GM21529 (cell line): ENCODE measurements at regions not wholly inside any gene's neighbourhood (a gene's known extent, or its start where the extent isn't known, plus 50 kb on each side); places are given as distances from the start of the nearest gene placed in this dataset.

ENCODE experiments used
- ATAC-seq: cut with Tn5 transposase; IDR thresholded peaks from one replicate; pipeline ENCODE4 v1.9.1; 2021; ENCODE audit not compliant: unreplicated experiment

DNA sequence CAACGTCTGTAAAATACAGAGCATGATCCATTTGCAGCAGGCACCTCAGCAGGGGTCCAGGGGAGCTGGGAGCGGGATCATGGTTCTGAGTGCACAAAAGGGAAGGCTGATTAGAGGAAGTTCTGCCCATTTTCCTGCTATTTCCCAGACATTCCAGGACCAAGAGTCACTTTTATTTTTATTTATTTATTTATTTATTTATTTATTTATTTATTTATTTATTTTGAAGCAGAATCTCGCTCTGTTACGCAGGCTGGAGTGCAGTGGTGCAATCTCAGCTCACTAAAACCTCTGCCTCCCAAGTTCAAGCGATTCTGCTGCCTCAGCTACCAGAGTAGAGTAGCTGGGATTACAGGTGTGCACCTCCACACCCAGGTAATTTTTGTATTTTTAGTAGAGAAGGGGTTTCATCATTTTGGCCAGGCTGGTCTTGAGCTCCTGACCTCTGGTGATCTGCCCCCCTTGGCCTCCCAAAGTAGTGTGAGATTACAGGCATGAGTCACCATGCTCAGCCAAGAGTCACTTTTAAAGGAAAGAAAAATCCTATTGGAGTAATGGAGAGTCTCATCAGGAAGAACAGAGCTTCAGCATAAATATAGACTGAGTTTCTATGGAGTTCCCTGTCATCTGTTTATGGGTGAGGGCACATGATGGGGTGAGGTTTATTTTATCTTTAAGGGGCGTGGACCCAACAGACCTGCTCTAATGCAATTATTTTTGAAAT lies 355.2 kb downstream of the HAPSTR1 start:
- ATAC-seq: no peak

DNA sequence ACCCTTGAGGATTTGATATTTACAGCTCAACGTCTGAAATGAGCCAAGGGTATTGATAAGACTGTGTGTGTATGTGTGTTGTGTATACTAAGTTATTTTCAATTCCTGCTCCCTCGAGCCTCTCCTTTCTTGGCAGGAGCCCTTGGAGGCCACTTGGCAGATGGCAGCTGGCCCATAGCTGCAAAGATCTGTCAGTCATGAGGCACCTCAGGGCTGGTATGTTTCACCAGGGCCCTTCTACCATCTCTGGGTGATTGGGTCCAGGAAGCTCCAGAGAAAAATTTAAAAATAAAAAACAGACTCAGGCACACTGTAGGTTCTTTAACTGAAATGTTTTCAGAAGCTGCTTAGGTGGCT lies 355.7 kb downstream of the HAPSTR1 start:
- no peak for ATAC-seq

DNA sequence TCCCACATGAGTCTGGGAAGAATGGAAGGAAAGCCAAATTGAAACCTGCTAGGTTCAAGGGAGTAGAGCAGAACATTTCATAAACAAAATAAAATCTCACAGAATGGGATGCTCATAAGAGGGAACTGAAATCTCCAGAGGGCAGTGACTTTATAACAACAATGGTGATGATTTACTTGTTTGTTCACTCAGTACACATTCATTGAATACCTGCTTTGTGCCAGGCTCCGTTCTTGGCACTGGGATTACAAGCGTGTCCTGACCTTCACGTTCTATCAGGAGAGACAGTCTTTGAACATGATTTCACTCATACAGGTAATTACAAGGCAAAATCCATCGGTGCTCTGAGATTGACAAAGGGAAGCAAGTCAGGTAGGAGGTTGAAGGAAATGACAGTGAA lies 356.3 kb downstream of the HAPSTR1 start:
- ATAC-seq: no peak

DNA sequence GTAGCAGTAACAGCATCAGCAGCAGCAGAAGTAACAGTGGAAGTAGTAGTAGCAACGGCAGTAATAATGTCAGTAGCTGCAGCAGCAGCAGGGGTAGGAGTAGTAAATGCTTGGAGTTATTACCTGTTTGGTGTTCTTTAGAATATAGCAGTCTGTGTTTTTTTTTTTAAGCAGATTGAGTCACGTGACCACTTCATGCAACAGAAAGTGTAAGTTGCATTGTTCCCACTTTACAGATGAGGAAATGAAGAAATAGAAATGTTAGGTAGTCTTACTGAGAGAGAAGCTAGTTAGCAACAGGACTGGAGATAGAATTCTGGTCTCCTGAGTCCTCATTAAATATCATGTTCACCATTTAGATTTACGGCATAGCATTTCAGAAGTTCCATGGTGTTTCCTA lies 358.2 kb downstream of the HAPSTR1 start:
- no peak for ATAC-seq

DNA sequence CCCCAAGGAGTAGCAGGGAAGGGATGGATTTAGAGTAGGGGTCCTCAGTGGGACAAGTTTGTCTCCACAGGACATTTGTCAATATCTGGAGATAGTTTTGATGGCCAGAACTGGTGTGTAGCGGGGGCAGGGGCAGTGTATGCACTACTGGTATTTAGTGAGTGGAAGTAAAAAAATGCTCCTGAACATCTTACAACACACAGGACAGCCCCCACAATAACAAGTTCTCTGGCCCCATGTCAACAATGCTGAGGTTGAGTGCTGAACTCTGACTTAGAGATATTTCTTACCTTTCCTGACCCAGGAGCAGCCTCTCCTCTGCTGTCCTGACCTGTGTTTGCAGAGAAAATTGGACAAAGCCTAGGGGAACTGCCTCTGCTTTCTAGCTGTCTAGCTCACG lies 365.8 kb downstream of the HAPSTR1 start:
- no peak for ATAC-seq

DNA sequence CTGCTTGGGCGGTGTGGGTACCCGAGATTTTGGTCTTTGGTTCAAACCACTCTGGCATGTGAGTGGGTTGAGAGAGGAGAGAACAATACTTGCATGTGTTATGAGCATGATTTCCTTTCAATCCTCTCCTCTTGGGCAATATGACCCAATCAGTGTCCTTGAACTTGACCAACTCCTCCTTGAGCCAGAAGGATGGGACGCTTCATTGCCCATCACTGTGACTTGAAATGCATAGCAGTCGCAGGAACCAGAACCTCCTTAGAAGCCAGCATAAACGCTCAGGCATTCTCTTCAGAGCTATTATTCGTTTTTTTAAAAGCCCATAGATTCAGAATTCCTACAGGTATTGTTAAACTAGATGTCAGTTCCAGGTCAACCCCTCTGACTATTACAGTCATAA lies 367.4 kb downstream of the HAPSTR1 start:
- ATAC-seq: no peak

DNA sequence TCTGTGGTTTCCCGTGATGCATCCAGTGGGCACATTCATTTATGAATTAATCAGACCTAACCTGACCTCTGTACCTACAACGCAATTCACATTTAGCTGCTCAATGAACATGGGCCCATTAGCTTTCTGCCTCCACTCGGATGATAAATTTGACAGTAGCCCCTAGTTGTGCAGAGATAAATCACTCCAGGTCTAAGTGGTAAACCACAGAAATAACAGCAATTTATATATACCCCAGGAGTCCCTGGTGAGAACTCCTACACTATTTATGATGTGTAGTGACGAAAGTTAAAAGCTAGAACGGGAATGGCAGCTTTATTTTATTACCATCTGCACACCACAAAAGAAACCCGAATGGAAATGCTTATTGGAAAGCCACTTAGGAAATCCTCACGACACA lies 371.5 kb downstream of the HAPSTR1 start:
- no peak for ATAC-seq

DNA sequence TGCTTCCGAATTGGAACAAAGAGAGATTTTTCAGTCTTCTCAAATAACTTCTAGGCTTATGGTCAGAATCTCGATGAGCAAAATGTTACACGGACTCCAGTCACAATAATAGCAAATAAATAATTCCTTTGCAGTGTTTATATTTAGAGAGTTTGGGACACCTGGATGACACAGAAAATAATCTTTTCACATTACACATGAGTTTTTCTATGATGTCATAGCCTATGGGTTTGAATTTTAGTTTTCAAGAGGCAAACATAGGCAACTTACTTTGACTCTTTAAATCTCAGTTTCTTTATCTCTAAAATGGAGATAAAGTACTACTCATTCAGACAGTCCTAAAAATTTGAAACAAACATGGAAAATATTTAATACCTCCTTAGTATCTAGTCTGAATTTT lies 372.0 kb downstream of the HAPSTR1 start:
- no peak for ATAC-seq

DNA sequence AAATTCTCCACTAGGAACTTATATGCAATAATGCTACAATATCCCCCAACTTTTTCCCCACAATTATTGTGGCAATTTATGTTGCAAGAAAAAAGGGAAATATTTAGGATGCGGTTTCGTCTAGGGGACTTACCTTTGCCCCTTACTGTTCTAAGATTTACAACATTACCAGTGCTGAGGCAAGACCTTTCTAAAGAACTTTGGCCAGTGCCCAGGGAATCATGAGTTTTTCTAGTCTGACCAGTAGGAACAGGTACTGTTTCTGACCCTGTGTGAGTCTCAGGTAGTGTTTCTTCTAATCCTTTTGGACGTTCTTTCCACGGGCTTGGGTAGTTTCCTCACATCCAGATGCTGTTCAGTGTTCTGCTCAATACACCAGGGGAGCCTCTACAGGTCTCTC lies 373.7 kb downstream of the HAPSTR1 start:
- ATAC-seq: no peak

DNA sequence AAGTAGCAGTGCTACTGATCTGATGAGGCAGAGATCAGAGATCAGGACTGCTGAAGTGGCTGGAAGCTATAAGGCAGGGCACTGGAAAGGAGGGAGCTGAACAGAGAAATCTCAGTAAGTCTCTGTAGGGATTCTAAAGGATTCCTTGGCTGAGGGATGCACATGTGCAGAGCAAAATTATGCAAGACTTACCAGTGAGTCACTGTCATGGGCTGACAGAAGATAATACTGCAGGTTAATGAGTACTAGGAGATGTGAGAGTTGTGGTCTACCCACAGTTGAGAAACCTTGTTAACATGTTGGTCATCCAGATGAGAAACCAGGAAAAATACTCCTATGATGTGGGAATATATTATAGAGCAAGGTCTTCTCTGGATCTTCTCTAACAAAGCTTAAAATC lies 378.1 kb downstream of the HAPSTR1 start:
- no peak for ATAC-seq

DNA sequence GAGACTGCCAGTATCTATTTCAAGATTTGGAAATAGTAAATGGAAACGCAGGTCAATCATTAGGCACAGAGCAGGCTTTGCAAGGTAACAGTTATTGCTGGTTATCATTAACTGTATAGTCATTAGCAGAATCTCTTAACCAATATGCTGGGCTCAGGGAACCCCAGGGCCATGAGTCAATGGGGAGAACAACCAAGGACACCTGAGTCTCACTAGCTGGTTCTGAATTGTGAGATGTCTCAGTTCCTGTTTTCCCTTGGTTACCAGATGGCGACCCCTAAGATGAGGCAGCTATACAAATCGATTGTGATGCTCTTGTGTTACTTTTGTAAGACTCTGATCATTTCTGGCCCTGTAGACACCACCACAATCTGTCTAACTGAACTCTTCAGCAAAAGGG lies 385.3 kb downstream of the HAPSTR1 start:
- ATAC-seq: no peak

DNA sequence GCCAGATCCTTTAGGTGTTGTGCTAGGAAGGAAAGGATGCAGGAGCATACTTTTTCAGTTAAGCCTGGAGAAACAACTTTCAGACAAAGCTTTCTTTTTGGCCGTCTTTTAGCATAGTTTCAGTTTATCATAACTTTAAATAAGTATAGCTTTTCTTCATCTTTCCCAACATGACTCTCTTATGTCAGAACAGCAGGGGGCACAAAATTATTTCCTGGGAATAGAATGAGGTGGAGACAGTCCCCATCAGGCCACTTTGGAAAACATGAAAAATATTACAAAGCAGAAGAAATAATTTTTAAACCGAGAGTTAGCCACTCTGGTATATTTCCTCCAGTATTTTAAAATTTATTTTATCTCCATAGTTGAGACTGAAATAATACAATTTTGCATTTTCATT lies 387.6 kb downstream of the HAPSTR1 start:
- ATAC-seq: no peak

DNA sequence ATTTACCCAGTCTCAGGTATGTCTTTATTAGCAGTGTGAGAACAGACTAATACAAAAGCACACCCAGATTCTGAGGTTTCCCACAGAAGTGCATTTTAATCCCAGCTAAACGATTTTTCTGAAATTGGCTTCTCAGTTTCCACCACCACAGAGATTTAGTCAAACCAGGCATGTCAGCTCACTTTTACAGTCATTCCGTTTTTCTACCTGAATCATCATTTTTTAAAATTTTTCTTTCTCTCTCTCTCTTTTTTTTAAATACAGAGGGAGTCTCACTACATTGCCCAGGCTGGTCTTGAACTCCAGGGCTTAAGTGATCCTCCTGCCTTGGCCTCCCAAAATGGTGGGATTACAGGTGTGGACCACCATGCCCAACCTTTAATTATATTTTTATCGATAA lies 389.1 kb downstream of the HAPSTR1 start:
- ATAC-seq: no peak

DNA sequence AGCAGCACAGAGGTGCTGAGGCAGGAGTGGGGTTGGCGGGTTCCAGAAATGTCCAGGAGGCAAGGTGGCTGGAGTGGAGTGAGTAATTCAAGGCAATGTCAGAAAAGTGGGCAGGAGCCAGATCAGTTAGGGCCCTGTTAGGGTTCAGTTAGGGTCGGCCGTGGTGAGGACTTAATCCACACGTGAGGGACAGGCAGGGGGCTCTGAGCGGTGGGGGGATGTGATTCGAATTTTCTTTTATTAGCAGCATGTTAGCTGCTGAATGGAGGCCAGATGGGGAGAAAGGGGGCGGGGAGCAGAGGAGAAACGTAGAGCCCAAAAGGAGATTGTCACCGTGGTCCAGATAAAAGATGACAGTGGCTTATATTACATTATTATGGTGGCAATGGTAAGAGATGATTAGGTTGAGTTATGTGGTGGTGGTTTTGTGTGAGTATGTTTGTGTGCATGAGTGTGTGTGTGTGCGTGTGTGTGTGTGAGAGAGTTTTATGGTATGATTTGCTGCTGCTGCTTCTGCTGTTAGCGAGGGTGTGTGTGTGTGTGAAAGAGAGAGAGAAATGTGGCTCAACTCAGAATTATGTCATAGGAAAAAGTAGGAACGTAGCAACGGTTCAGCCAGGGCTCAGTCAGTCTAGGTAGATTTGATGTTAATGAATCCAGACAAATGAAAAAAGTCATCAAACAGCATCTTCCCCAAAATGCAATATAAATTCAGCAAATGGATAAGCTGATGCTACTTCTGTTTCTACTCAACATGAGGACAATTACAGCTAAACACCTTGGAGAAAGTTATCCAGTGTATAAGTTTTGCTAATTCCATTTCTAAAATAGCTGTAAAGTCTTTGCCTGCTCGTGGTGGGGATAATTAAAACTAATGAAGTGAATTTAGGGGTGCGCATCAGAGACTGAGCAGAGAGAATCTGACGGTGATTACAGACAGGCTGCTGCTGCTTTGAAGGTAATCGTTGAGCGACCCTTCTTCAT lies 390.6 kb downstream of the HAPSTR1 start:
- no peak for ATAC-seq

DNA sequence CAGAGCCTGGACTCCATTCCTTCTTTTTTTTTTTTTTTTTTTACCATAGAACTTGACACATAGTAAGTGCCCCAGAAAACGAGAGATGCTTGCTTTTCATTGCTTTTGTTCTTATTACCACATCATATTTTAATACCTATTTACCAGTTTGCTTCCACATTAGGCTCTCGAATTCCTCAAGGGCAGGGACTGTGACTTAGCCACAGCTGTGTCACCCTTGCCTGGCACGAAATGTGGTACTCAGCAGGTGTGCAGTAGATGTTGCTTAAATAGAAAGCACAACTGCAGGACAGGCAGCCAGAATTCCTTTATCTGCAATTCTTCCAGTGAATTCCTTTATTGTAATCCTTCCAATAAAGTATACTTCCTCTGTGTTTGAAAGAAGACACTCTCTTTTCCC lies 393.0 kb downstream of the HAPSTR1 start:
- ATAC-seq: no peak

DNA sequence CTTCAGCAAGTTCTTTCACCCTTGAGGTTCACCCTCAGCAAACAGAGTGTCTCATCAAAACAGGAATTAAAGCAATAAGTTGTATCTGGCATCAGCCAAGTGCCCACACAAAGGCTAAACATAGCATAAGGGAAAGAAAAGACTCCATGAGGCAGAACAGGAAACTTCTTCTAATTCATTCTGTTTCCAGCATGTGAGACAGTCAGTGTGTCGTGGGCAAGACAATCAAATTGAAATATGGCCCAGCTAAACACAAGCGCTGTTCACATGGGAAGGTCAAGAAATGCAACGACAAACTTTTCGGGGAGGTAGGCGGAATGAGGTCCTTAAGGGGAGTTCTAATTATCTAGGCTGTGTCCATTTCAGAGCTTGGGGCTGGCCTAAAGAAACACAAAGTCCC lies 393.4 kb downstream of the HAPSTR1 start:
- ATAC-seq: no peak

DNA sequence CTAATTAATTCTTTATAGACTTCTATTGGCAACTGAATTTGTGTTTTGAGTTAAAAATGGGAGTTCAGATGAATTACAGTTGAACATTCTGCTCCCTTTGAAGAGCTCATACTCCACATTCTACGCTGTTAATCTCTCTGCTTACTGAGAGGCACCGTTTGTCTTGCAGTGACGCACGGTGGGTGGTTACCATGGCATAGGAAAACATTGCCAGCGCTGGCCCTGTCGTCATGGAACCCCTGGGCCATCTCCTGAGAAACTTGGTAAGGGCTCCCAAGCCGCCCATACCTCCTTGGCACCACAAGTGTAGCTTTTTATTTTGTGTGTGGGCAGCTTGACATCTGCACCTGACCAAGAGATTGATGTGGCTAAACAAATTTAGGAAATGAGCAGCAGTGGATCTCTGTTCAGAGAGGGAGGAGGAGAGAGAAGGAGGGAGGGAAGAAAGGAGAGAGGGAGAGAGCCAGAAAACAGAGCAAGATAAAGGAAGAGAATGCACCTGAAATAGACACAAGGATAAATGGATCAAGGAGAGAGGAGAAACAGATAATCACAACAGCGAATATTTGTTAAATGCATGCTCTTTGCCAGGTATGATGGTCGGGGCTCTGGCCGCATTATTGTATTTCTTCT lies 398.5 kb downstream of the HAPSTR1 start:
- ATAC-seq: no peak

DNA sequence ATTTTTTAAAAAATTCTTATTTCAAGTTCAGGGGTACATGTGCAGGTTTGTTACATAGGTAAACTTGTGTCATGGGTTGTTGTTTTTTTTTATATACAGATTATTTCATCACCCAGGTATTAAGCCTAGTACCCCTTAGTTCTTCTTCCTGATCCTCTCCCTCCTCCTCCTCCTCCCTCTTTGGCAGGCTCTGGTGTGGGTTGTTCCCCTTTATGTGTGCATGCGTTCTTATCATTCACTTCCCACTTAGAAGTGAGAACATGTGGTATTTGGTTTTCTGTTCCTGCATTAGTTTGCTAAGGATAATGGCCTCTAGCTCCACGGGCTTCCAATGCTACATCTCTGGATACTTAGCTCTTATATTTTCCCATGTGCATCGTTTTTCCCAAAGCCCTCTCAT lies 404.4 kb downstream of the HAPSTR1 start:
- ATAC-seq: no peak

DNA sequence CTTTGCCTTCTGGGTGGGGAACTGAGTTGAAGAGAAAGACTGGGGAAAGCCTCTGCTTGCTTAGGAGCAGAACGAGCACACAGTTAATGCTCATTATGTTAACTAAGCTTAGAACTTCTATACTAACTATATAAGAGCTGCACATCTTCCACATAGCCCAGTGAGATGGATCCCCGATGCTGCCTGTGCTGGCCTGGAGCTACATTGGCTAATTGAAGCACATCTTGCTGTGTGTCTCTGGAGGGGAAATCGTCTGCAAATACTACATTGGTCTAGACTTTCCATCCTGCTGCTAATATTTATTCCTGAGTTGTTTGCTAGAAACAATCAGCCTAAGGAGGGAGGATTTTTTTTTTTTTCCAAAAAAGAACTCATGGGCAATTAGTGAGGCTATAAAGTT lies 406.3 kb downstream of the HAPSTR1 start:
- ATAC-seq: no peak

DNA sequence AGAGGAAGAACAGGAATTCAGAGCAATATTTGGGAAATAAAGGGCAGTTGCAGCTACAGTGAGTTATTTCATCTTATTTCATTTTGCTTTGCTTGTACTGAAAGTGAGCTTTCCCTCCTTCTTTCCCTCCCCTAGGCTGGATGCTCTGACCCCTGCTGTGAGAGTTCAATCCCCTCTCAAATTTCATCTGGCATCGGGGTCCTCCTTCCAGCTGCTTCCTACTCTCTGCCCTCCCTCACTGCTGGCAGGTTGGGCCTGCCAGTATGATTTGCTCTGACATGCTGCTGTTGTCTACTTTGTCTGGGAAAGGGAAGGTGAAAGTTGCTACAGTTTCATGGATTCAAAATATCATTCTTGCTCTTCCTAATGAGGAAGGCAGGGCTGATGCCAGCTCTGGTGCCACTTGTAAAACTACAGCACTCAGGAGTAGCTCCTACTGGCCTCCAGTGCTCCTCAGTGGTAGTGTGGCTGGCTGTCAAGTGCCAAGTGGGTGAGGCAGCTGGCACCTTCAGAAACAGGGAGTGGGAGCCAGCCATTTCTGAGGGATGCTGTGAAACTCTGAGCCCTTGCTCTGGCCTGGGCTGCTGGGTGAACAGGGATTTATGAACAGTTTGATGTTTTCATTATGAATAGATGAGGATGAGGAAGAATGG lies 408.6 kb downstream of the HAPSTR1 start:
- ATAC-seq: no peak

DNA sequence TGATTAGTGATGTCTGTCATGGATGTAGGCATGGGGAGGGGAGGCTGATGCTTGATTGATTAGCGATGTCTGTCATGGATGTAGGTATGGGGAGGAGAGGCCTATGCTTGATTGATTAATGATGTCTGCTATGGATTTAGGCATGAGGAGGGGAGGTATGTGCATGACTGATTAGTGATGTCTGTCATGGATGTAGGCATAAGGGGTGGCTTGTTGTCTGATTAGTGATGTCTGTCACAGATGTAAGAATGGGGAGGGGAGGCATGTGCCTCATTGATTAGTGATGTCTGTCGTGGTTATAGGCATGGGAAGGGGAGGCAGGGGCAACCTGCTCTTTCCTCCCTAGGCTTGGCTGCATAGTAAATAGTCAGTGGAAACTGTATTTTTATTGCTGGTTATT lies 409.4 kb downstream of the HAPSTR1 start:
- no peak for ATAC-seq
